PC-9 (cell line): ENCODE measurements at regions not wholly inside any gene's neighbourhood (a gene's known extent, or its start where the extent isn't known, plus 50 kb on each side); places are given as distances from the start of the nearest gene placed in this dataset.
"Not testable (repeated sequence)": the region's sequence is repeated elsewhere in the genome, so short reads cannot be mapped to it uniquely, and the experiment has no call there.

Experiments
- BruUV-seq: library from RNA; stranded (reverse); fragments of 400-500 nt; replicated peaks from 2 replicates; lab custom pipeline; 2021; lab: Mats Ljungman, UMichigan
- CTCF ChIA-PET: fragments of 300-600 bp; sonication (Branson Sonifier 250); formaldehyde crosslinking; loops from one replicate; lab custom pipeline; 2022; ENCODE audit warnings: antibody characterized with exemption; lab: Charles Lee
- POLR2A ChIA-PET: fragments of 300-600 bp; sonication (Branson Sonifier 250); formaldehyde crosslinking; loops from one replicate; lab custom pipeline; 2022; ENCODE audit warnings: antibody characterized with exemption; ENCODE audit not compliant: unreplicated experiment; lab: Charles Lee
- DNase-seq, 2 experiments: peaks; one replicate each; pipeline versions ENCODE4 v3.0.0 to v3.0.0-alpha.2; 2015 to 2022; ENCODE audit warnings: mixed read lengths in 1 of 2
- H2AFZ ChIP-seq: fragments of 200-600 bp; sonication (generic); 2 replicates; pipeline ENCODE4 v1.8.1; 2017; ENCODE audit warnings: antibody characterized with exemption
- H3F3A ChIP-seq: fragments of 200-600 bp; sonication (generic); 2 replicates; pipeline ENCODE4 v1.8.1; 2017; ENCODE audit warnings: antibody characterized with exemption, mild to moderate bottlenecking, low read depth; ENCODE audit not compliant: insufficient read depth
- H3K27ac ChIP-seq: fragments of 200-600 bp; sonication (generic); 2 replicates; pipeline ENCODE4 v1.6.1; 2016; ENCODE audit warnings: mixed run types
- H3K27me3 ChIP-seq: fragments of 200-600 bp; sonication (generic); 2 replicates; pipeline ENCODE4 v1.6.1; 2016; ENCODE audit warnings: low read depth, mixed run types; ENCODE audit not compliant: insufficient read depth
- H3K36me3 ChIP-seq: fragments of 200-600 bp; sonication (generic); 2 replicates; pipeline ENCODE4 v1.6.1; 2016; ENCODE audit warnings: low read depth, mixed run types
- H3K4me1 ChIP-seq: fragments of 200-600 bp; sonication (generic); replicated peaks from 2 replicates; pipeline ENCODE4 v1.6.1; 2016; ENCODE audit warnings: mixed run types; ENCODE audit not compliant: insufficient read depth
- H3K4me2 ChIP-seq: fragments of 200-600 bp; sonication (generic); 2 replicates; pipeline ENCODE4 v1.6.1; 2017; ENCODE audit warnings: mixed run types
- H3K4me3 ChIP-seq: fragments of 200-600 bp; sonication (generic); 2 replicates; pipeline ENCODE4 v1.6.1; 2016; ENCODE audit warnings: mixed run types
- H3K79me2 ChIP-seq: fragments of 200-600 bp; sonication (generic); 2 replicates; pipeline ENCODE4 v1.6.1; 2017; ENCODE audit warnings: low read depth, mixed run types
- H3K9me2 ChIP-seq: fragments of 200-600 bp; sonication (generic); 2 replicates; pipeline ENCODE4 v1.8.1; 2017; ENCODE audit warnings: mild to moderate bottlenecking; ENCODE audit not compliant: insufficient read depth
- H3K9me3 ChIP-seq: fragments of 200-600 bp; sonication (generic); 2 replicates; pipeline ENCODE4 v1.8.1; 2016; ENCODE audit warnings: low read depth; ENCODE audit not compliant: insufficient read depth
- H4K20me1 ChIP-seq: fragments of 200-600 bp; sonication (generic); 2 replicates; pipeline ENCODE4 v1.8.1; 2017; ENCODE audit not compliant: insufficient read depth
- EZH2 ChIP-seq: fragments of 200-600 bp; sonication (generic); IDR thresholded peaks from 2 replicates; pipeline ENCODE4 v1.8.0; 2017; ENCODE audit warnings: antibody characterized with exemption, low read depth
- intact Hi-C: fragments of 100-400 bp; cut with micrococcal nuclease; formaldehyde crosslinking; loops from one replicate; pipeline ENCODE4 v1.10.0; 2022; ENCODE audit not compliant: unreplicated experiment
- TF ChIP-seq, protein P1 (sequence below): fragments of 200-600 bp; sonication (generic); conservative IDR thresholded peaks from 2 replicates; pipeline ENCODE4 v1.6.1; 2017; ENCODE audit warnings: mixed run types, antibody characterized with exemption, mild to moderate bottlenecking, moderate library complexity

DNA sequence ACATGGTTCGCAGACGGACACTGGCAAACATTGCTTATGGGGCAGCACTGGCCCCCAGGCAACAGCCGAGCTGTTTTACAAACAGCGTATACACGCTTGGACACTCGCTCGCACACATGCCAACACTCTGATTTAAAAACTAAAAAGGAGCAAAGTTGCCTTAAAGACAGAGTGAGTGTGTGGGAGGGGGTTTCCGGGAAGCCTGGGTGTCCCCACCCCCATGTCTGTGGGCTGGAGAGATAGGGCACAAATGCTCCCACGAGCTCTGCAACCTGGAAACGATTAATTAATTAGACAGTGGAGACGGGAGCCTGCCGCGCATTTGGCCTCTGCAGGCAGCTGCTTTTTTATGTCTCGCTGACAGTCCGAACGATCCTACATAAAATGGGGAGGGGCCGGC, 107.9 kb upstream of the ZNF469 start:
- DNase-seq, result no peak
- no peaks in the 10 kb centered on the region for H3K79me2 ChIP-seq
- intact Hi-C loops, result no loop called here
- no peaks in the 10 kb centered on the region for H3K4me1 ChIP-seq
- H3K27ac ChIP-seq, result no peak overlapping the region
- H3K27me3 ChIP-seq, result no peaks in the 10 kb centered on the region
- H3K9me2 ChIP-seq, result no peaks in the 10 kb centered on the region
- no peaks in the 10 kb centered on the region for H3K9me3 ChIP-seq
- H3F3A ChIP-seq, result no peaks in the 10 kb centered on the region
- H4K20me1 ChIP-seq, result no peaks in the 10 kb centered on the region
- no peaks in the 10 kb centered on the region for H3K36me3 ChIP-seq
- CTCF ChIA-PET, result no interaction called here
- TF ChIP-seq, protein P1, sequence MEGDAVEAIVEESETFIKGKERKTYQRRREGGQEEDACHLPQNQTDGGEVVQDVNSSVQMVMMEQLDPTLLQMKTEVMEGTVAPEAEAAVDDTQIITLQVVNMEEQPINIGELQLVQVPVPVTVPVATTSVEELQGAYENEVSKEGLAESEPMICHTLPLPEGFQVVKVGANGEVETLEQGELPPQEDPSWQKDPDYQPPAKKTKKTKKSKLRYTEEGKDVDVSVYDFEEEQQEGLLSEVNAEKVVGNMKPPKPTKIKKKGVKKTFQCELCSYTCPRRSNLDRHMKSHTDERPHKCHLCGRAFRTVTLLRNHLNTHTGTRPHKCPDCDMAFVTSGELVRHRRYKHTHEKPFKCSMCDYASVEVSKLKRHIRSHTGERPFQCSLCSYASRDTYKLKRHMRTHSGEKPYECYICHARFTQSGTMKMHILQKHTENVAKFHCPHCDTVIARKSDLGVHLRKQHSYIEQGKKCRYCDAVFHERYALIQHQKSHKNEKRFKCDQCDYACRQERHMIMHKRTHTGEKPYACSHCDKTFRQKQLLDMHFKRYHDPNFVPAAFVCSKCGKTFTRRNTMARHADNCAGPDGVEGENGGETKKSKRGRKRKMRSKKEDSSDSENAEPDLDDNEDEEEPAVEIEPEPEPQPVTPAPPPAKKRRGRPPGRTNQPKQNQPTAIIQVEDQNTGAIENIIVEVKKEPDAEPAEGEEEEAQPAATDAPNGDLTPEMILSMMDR, result no peak
- no peak for TF ChIP-seq EZH2
- no peak overlapping the region for H3K4me3 ChIP-seq
- POLR2A ChIA-PET, result no interaction called here
- H2AFZ ChIP-seq, result no peak overlapping the region
- BruUV-seq, result no TSS peak
- H3K4me2 ChIP-seq, result no peak overlapping the region

DNA sequence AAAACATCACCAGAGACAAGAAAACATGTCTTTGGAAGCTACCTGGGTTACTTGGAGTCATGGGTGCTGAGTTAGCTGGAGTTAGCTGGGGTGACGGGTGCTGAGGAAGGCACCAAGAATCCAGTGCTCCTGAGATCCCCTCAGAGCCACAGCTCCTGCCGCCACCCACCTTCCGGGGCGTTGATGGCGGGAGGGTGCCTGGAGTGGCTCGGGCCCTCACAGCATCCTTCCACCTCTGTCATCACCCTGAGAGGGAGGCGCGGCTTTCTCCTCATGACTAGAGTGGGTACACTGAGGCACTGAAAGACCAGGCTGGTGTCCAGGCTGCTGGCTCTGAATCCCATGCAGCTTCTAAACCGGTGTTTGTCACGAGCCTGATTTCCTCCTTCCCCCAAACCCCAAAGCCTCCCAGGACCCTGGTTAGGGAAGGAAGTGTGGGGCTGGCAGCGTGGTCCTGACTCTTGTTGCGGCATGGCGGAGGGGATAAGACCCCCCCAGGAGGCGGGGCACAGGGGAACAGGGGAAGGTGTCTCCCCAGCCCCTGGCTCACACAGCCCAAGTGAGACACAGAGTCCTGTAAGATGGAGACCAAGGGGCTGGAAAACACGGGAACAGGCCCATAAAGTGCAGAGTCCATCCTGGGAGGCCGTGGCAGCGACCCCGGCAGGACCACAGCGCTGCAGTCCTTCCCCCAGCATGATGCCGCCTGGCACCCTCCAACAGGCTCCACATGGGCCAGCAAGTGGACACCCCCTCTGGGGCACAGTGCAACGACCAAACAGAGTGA, 107.2 kb upstream of the ZNF469 start:
- H3K36me3 ChIP-seq, intact Hi-C loops, H3K79me2 ChIP-seq, H3K4me3 ChIP-seq, DNase-seq, H3K4me2 ChIP-seq, CTCF ChIA-PET, H2AFZ ChIP-seq, H3K27ac ChIP-seq, H3F3A ChIP-seq, H3K4me1 ChIP-seq, H3K27me3 ChIP-seq, H3K9me3 ChIP-seq, BruUV-seq, POLR2A ChIA-PET, H4K20me1 ChIP-seq, H3K9me2 ChIP-seq: not testable (repeated sequence)

- H3K27me3 ChIP-seq, H3K36me3 ChIP-seq, DNase-seq, H3K9me3 ChIP-seq, H4K20me1 ChIP-seq, CTCF ChIA-PET, H3K9me2 ChIP-seq, intact Hi-C loops, H3F3A ChIP-seq, H2AFZ ChIP-seq, BruUV-seq, H3K4me3 ChIP-seq, H3K4me1 ChIP-seq, POLR2A ChIA-PET, H3K27ac ChIP-seq, H3K4me2 ChIP-seq, H3K79me2 ChIP-seq: not testable (repeated sequence)
Measured at GRCh38 chr16:88276123-88276588, 106.6 kb upstream of the ZNF469 start.

DNA sequence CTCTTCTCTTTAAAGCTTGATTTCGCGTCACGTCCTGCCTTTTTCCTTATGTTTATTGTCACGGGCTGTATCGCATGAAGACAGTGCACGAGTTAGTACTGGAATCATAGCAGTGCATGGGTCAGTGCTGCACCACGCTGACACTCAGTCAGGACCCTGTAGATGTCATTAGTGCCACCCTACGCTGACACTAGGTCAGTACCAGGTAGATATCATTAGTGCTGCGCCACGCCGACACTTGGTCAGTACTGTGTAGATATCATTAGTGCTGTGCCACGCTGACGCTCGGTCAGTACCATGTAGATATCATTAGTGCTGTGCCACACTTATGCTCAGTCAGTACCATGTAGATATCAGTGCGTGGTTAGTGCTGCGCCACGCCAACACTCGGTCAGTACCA, 106.2 kb upstream of the ZNF469 start:
- Histone ChIP-seq H2AFZ (no peak overlapping the region), H3K27me3 (no peaks in the 10 kb centered on the region), H3K9me3 (no peaks in the 10 kb centered on the region), H3K79me2 (no peaks in the 10 kb centered on the region), H3K4me1 (no peaks in the 10 kb centered on the region), H3K9me2 (no peaks in the 10 kb centered on the region), H3K27ac (no peak overlapping the region), H3K36me3 (no peaks in the 10 kb centered on the region), H3K4me3 (no peak overlapping the region), H3F3A (no peaks in the 10 kb centered on the region), H3K4me2 (no peak overlapping the region), H4K20me1 (no peaks in the 10 kb centered on the region)
- intact Hi-C loops, result no loop called here
- CTCF ChIA-PET, result no interaction called here
- no peak for DNase-seq
- no TSS peak for BruUV-seq
- TF ChIP-seq EZH2, result no peak
- POLR2A ChIA-PET, result no interaction called here
